HepG2 (cell line): ENCODE measurements at regions not wholly inside any gene's neighbourhood (a gene's known extent, or its start where the extent isn't known, plus 50 kb on each side); places are given as distances from the start of the nearest gene placed in this dataset.

ENCODE experiments used
- BRCA1 ChIP-seq: sonication (generic); formaldehyde crosslinking; IDR thresholded peaks from 2 replicates; pipeline ENCODE4 v1.4.0; 2020; ENCODE audit warnings: missing genetic modification reagents
- DR1 ChIP-seq: sonication (generic); formaldehyde crosslinking; IDR thresholded peaks from 2 replicates; pipeline ENCODE4 v1.8.0; 2021; ENCODE audit warnings: mild to moderate bottlenecking, missing genetic modification reagents, inconsistent platforms
- EZH2 ChIP-seq: conservative IDR thresholded peaks from 2 replicates; pipeline ENCODE4 v1.6.1; 2012; ENCODE audit warnings: mild to moderate bottlenecking, low read depth, low read length, moderate library complexity
- HNRNPUL1 ChIP-seq: fragments of 200-400 bp; formaldehyde crosslinking; IDR thresholded peaks from 2 replicates; pipeline ENCODE4 v1.6.1; 2017; ENCODE audit warnings: low read depth, mild to moderate bottlenecking, low read length, moderate library complexity
- KAT2B ChIP-seq: fragments of 150-350 bp; IDR thresholded peaks from 2 replicates; pipeline ENCODE4 v1.6.1; 2014; ENCODE audit warnings: low read depth, low read length, borderline replicate concordance
- POLR2AphosphoS5 ChIP-seq: IDR thresholded peaks from 2 replicates; pipeline ENCODE4 v1.6.1; 2012; ENCODE audit warnings: low read depth, low read length
- TF ChIP-seq, protein P1 (sequence below): IDR thresholded peaks from 2 replicates; pipeline ENCODE4 v1.6.1; 2016; ENCODE audit warnings: missing compliant biosample characterization, missing genetic modification reagents, borderline replicate concordance
- TF ChIP-seq, protein P2 (sequence below): IDR thresholded peaks from 2 replicates; pipeline ENCODE4 v1.6.1; 2012; ENCODE audit warnings: inconsistent platforms
- TF ChIP-seq, protein P3 (sequence below), 2 experiments: sonication (generic) in 1 of 2; formaldehyde crosslinking in 1 of 2; IDR thresholded peaks; 2 replicates each; pipeline versions ENCODE4 v1.4.0 to v1.6.1; 2016 to 2020; ENCODE audit warnings: borderline replicate concordance in 1 of 2, low read depth in 1 of 2, mild to moderate bottlenecking in 1 of 2, missing genetic modification reagents in 1 of 2

DNA sequence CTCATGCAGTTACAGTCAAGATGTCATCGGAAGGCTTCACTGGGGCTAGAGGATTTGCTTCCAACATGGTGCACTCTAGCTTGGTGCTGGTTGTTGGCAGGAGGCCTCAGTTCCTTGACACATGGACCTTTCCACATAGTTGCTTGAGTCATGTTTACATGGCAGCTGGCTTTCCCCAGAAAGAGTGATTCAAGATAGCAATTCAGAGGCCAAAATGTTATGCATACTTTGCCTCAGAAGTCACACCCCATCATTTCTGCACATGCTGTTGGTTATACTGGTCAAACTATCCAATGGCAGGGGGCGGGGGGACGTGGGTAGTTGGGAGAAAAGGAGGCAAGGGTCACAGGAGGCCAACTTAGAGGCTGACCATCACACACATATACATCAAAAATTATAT lies 58.7 kb downstream of the FOXB1 start:
- TF ChIP-seq, protein P1, sequence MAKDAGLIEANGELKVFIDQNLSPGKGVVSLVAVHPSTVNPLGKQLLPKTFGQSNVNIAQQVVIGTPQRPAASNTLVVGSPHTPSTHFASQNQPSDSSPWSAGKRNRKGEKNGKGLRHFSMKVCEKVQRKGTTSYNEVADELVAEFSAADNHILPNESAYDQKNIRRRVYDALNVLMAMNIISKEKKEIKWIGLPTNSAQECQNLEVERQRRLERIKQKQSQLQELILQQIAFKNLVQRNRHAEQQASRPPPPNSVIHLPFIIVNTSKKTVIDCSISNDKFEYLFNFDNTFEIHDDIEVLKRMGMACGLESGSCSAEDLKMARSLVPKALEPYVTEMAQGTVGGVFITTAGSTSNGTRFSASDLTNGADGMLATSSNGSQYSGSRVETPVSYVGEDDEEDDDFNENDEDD (CRISPR knock-in tag) = no peak
- TF ChIP-seq, protein P2, sequence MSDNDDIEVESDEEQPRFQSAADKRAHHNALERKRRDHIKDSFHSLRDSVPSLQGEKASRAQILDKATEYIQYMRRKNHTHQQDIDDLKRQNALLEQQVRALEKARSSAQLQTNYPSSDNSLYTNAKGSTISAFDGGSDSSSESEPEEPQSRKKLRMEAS = no peak
- TF ChIP-seq POLR2AphosphoS5 = no peak
- TF ChIP-seq, protein P3, sequence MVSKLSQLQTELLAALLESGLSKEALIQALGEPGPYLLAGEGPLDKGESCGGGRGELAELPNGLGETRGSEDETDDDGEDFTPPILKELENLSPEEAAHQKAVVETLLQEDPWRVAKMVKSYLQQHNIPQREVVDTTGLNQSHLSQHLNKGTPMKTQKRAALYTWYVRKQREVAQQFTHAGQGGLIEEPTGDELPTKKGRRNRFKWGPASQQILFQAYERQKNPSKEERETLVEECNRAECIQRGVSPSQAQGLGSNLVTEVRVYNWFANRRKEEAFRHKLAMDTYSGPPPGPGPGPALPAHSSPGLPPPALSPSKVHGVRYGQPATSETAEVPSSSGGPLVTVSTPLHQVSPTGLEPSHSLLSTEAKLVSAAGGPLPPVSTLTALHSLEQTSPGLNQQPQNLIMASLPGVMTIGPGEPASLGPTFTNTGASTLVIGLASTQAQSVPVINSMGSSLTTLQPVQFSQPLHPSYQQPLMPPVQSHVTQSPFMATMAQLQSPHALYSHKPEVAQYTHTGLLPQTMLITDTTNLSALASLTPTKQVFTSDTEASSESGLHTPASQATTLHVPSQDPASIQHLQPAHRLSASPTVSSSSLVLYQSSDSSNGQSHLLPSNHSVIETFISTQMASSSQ (IDR thresholded peaks at IDR 0.05; ENCODE audit: low read depth) = no peak
- TF ChIP-seq, protein P3 (CRISPR knock-in tag; IDR thresholded peaks at IDR 0.05; ENCODE audit: borderline replicate concordance) = no peak
- no peak for TF ChIP-seq BRCA1 (CRISPR knock-in tag)
- TF ChIP-seq DR1 (CRISPR knock-in tag) = no peak
- no peak for TF ChIP-seq HNRNPUL1
- no peak for TF ChIP-seq KAT2B
- no peak for TF ChIP-seq EZH2
